ENCODE measurements at regions not wholly inside any gene's neighbourhood (a gene's known extent, or its start where the extent isn't known, plus 50 kb on each side); places are given as distances from the start of the nearest gene placed in this dataset.

DNA sequence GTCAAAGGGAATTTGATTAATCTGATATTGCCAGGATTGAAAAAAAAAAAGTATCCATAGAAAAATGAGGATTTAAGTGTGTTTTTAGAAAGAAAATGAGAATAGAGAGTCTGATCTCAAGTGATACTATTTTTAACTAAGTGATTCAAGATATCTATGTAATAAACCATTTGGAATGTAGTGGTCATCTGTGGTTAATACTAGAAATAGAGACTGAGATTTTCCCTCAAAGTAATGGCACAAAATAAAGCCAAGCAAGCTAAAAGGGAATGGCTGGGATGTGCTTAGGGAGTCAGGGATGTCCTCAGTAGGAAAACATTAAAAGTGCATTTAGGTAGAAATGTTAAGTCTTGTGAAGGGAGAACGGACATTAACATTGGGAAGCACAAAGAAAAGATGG is 90.6 kb downstream of the FBXO4 start:
- no CpG with 5 or more reads among the region's 1 CpG for WGBS (ENCODE audit: extremely low coverage, insufficient coverage, low lambda C conversion rate)
- no peak overlapping the region for H3K4ac ChIP-seq (ENCODE audit: low read depth, low read length)

DNA sequence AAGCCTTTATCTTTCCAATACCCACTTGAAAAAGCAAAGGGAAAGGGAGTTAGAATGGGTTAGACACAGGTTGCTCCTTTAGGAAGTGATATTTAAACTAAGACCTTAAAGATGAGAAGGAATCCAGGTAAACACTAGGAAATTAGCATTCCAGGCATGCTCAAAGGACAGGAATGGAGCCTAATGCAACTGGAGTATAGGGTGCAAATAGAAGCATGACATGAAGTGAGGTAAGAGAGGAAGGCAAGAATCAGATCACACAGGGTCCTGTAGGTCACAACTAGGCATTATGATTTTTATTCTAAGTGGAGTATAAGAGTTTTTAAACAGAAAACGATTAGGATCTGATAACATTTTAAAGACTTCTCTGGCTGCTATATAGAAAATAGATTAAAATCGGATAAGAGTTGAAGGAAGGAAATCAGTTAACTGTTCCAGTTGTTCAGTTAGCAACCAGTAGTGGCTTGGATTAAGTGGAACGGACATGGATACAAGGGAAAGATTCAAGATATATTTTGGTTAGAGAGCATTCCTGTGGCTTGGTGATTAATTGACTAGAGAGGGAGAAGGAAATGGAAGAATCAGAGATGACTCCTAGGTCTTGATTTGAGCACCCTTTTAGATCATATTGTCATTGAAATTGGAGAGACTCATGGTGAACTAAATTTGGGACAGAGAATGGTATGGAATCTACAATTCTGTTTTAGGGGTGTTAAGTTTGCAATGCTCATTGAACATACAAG is 95.9 kb downstream of the FBXO4 start:
- Histone ChIP-seq H3K4me3 (ENCODE audit: low read length) (no peak overlapping the region), H3K79me1 (ENCODE audit: low read length) (no peaks in the 10 kb centered on the region), H3K79me2 (ENCODE audit: control insufficient read depth, insufficient read depth, low read length) (no peaks in the 10 kb centered on the region), H3K4me1 (ENCODE audit: control insufficient read depth, low read depth, low read length) (no peaks in the 10 kb centered on the region), H3K27me3 (ENCODE audit: insufficient read depth, low read length, poor library complexity) (no peaks in the 10 kb centered on the region), H3K36me3 (ENCODE audit: control insufficient read depth, insufficient read depth, low read length) (no peaks in the 10 kb centered on the region), H3K56ac (ENCODE audit: low read length) (no peak overlapping the region), H4K5ac (ENCODE audit: low read length) (no peak overlapping the region), H3K27ac (ENCODE audit: low read depth, low read length) (no peak overlapping the region), H3K9ac (ENCODE audit: low read length) (no peak overlapping the region), H3K23ac (ENCODE audit: low read length) (no peak overlapping the region), H2AK5ac (ENCODE audit: low read length) (no peak overlapping the region), H2BK120ac (ENCODE audit: low read depth, low read length) (no peak overlapping the region), H3K4ac (ENCODE audit: low read depth, low read length) (no peak overlapping the region), H2BK15ac (replicated peaks; ENCODE audit: low read depth) (no peak overlapping the region), H3K18ac (ENCODE audit: low read length) (no peak overlapping the region), H3K4me2 (ENCODE audit: low read length) (no peak overlapping the region), H4K8ac (ENCODE audit: low read depth, low read length) (no peak overlapping the region), H2BK5ac (ENCODE audit: low read length) (no peak overlapping the region)
- WGBS (ENCODE audit: extremely low coverage, insufficient coverage, low lambda C conversion rate) = no CpG with 5 or more reads among the region's 3 CpGs
- no peak for DNase-seq

More for the DNA sequence above, 90.6 kb downstream of the FBXO4 start:
- Histone ChIP-seq H3K27ac (ENCODE audit: low read depth, low read length) (no peak overlapping the region), H3K56ac (ENCODE audit: low read length) (no peak overlapping the region), H3K9ac (ENCODE audit: low read length) (no peak overlapping the region), H2BK15ac (replicated peaks; ENCODE audit: low read depth) (no peak overlapping the region), H3K79me1 (ENCODE audit: low read length) (no peaks in the 10 kb centered on the region), H3K23ac (ENCODE audit: low read length) (no peak overlapping the region), H3K4me2 (ENCODE audit: low read length) (no peak overlapping the region), H3K27me3 (ENCODE audit: insufficient read depth, low read length, poor library complexity) (no peaks in the 10 kb centered on the region), H2AK5ac (ENCODE audit: low read length) (no peak overlapping the region), H3K18ac (ENCODE audit: low read length) (no peak overlapping the region), H3K36me3 (ENCODE audit: control insufficient read depth, insufficient read depth, low read length) (no peaks in the 10 kb centered on the region), H3K4me3 (ENCODE audit: low read length) (no peak overlapping the region), H3K4me1 (ENCODE audit: control insufficient read depth, low read depth, low read length) (no peaks in the 10 kb centered on the region), H2BK5ac (ENCODE audit: low read length) (no peak overlapping the region), H4K8ac (ENCODE audit: low read depth, low read length) (no peak overlapping the region), H4K5ac (ENCODE audit: low read length) (no peak overlapping the region), H2BK120ac (ENCODE audit: low read depth, low read length) (no peak overlapping the region), H3K79me2 (ENCODE audit: control insufficient read depth, insufficient read depth, low read length) (no peaks in the 10 kb centered on the region)
- no peak for DNase-seq

DNA sequence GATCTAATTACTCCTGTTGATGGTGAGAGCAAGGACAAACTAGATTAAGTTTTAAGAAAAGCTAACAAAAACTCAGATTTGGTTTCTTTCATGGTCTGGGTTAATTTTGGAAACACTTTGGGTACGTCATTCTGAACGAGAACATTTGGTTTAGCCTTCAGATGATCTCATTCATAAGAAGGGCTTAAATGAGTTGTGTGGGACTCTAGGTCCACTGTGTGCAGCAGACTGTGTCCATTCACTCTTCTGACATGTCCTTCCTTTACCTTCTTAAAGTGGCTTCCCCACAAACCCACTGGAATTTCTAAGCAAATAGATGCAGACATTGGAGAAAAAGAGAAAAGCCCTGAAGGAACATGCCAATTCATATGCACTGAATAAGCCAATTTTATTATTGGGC is 96.8 kb downstream of the FBXO4 start:
- Histone ChIP-seq H3K9ac (ENCODE audit: low read length) (no peak overlapping the region), H2BK5ac (ENCODE audit: low read length) (no peak overlapping the region), H3K4me3 (ENCODE audit: low read length) (no peak overlapping the region), H3K79me1 (ENCODE audit: low read length) (no peaks in the 10 kb centered on the region), H3K79me2 (ENCODE audit: control insufficient read depth, insufficient read depth, low read length) (no peaks in the 10 kb centered on the region), H3K4me2 (ENCODE audit: low read length) (no peak overlapping the region), H2BK15ac (replicated peaks; ENCODE audit: low read depth) (no peak overlapping the region), H3K4ac (ENCODE audit: low read depth, low read length) (no peak overlapping the region), H3K23ac (ENCODE audit: low read length) (no peak overlapping the region), H4K5ac (ENCODE audit: low read length) (no peak overlapping the region), H3K27ac (ENCODE audit: low read depth, low read length) (no peak overlapping the region), H4K8ac (ENCODE audit: low read depth, low read length) (no peak overlapping the region), H2AK5ac (ENCODE audit: low read length) (no peak overlapping the region), H3K27me3 (ENCODE audit: insufficient read depth, low read length, poor library complexity) (no peaks in the 10 kb centered on the region), H3K56ac (ENCODE audit: low read length) (no peak overlapping the region), H3K36me3 (ENCODE audit: control insufficient read depth, insufficient read depth, low read length) (no peaks in the 10 kb centered on the region), H3K4me1 (ENCODE audit: control insufficient read depth, low read depth, low read length) (no peaks in the 10 kb centered on the region), H2BK120ac (ENCODE audit: low read depth, low read length) (no peak overlapping the region), H3K18ac (ENCODE audit: low read length) (no peak overlapping the region)
- no peak for DNase-seq
- WGBS (ENCODE audit: extremely low coverage, insufficient coverage, low lambda C conversion rate) = no CpG with 5 or more reads among the region's 2 CpGs

- Histone ChIP-seq H2BK5ac (ENCODE audit: low read length) (no peak overlapping the region), H3K56ac (ENCODE audit: low read length) (no peak overlapping the region), H3K4ac (ENCODE audit: low read depth, low read length) (no peak overlapping the region), H3K4me3 (ENCODE audit: low read length) (no peak overlapping the region), H3K79me1 (ENCODE audit: low read length) (no peaks in the 10 kb centered on the region), H3K36me3 (ENCODE audit: control insufficient read depth, insufficient read depth, low read length) (no peaks in the 10 kb centered on the region), H3K4me1 (ENCODE audit: control insufficient read depth, low read depth, low read length) (no peaks in the 10 kb centered on the region), H3K27me3 (ENCODE audit: insufficient read depth, low read length, poor library complexity) (no peaks in the 10 kb centered on the region), H4K5ac (ENCODE audit: low read length) (no peak overlapping the region), H3K4me2 (ENCODE audit: low read length) (no peak overlapping the region), H2AK5ac (ENCODE audit: low read length) (no peak overlapping the region), H3K23ac (ENCODE audit: low read length) (no peak overlapping the region), H3K27ac (ENCODE audit: low read depth, low read length) (no peak overlapping the region), H3K18ac (ENCODE audit: low read length) (no peak overlapping the region), H2BK15ac (replicated peaks; ENCODE audit: low read depth) (no peak overlapping the region), H2BK120ac (ENCODE audit: low read depth, low read length) (no peak overlapping the region), H3K9ac (ENCODE audit: low read length) (no peak overlapping the region), H3K79me2 (ENCODE audit: control insufficient read depth, insufficient read depth, low read length) (no peaks in the 10 kb centered on the region), H4K8ac (ENCODE audit: low read depth, low read length) (no peak overlapping the region)
- DNase-seq = no peak
- no CpG with 5 or more reads among the region's 2 CpGs for WGBS (ENCODE audit: extremely low coverage, insufficient coverage, low lambda C conversion rate)
These were observed 97.4 kb downstream of the FBXO4 start for GRCh38 chr5:42022383-42022972.

GRCh38 chr5:42026446-42026845 is 101.4 kb downstream of the FBXO4 start:
- Histone ChIP-seq H3K56ac (ENCODE audit: low read length) (no peak overlapping the region), H3K4ac (ENCODE audit: low read depth, low read length) (no peak overlapping the region), H3K79me2 (ENCODE audit: control insufficient read depth, insufficient read depth, low read length) (no peaks in the 10 kb centered on the region), H4K5ac (ENCODE audit: low read length) (no peak overlapping the region), H2BK120ac (ENCODE audit: low read depth, low read length) (no peak overlapping the region), H3K23ac (ENCODE audit: low read length) (no peak overlapping the region), H3K9ac (ENCODE audit: low read length) (no peak overlapping the region), H2BK5ac (ENCODE audit: low read length) (no peak overlapping the region), H3K4me1 (ENCODE audit: control insufficient read depth, low read depth, low read length) (no peaks in the 10 kb centered on the region), H3K27ac (ENCODE audit: low read depth, low read length) (no peak overlapping the region), H2AK5ac (ENCODE audit: low read length) (no peak overlapping the region), H3K27me3 (ENCODE audit: insufficient read depth, low read length, poor library complexity) (no peaks in the 10 kb centered on the region), H3K18ac (ENCODE audit: low read length) (no peak overlapping the region), H3K36me3 (ENCODE audit: control insufficient read depth, insufficient read depth, low read length) (no peaks in the 10 kb centered on the region), H3K4me2 (ENCODE audit: low read length) (no peak overlapping the region), H4K8ac (ENCODE audit: low read depth, low read length) (no peak overlapping the region), H3K79me1 (ENCODE audit: low read length) (no peaks in the 10 kb centered on the region), H3K4me3 (ENCODE audit: low read length) (no peak overlapping the region), H2BK15ac (replicated peaks; ENCODE audit: low read depth) (no peak overlapping the region)
- DNase-seq = no peak
- WGBS (ENCODE audit: extremely low coverage, insufficient coverage, low lambda C conversion rate) = no CpG with 5 or more reads among the region's 2 CpGs

GRCh38 chr5:42032137-42032536 is 107.1 kb downstream of the FBXO4 start:
- no peak overlapping the region for H3K23ac ChIP-seq (ENCODE audit: low read length)
- H2BK5ac ChIP-seq (ENCODE audit: low read length) = no peak overlapping the region
- H2AK5ac ChIP-seq (ENCODE audit: low read length) = no peak overlapping the region
- H3K4me2 ChIP-seq (ENCODE audit: low read length) = no peak overlapping the region
- H3K4me3 ChIP-seq (ENCODE audit: low read length) = no peak overlapping the region
- H3K4ac ChIP-seq (ENCODE audit: low read depth, low read length) = no peak overlapping the region
- H3K18ac ChIP-seq (ENCODE audit: low read length) = no peak overlapping the region
- H3K4me1 ChIP-seq (ENCODE audit: control insufficient read depth, low read depth, low read length) = no peaks in the 10 kb centered on the region
- H3K27ac ChIP-seq (ENCODE audit: low read depth, low read length) = no peak overlapping the region
- H3K36me3 ChIP-seq (ENCODE audit: control insufficient read depth, insufficient read depth, low read length) = no peaks in the 10 kb centered on the region
- H3K79me2 ChIP-seq (ENCODE audit: control insufficient read depth, insufficient read depth, low read length) = no peaks in the 10 kb centered on the region
- H2BK15ac ChIP-seq (replicated peaks; ENCODE audit: low read depth) = no peak overlapping the region
- no peak overlapping the region for H4K8ac ChIP-seq (ENCODE audit: low read depth, low read length)
- no peak overlapping the region for H2BK120ac ChIP-seq (ENCODE audit: low read depth, low read length)
- H3K56ac ChIP-seq (ENCODE audit: low read length) = no peak overlapping the region
- H4K5ac ChIP-seq (ENCODE audit: low read length) = no peak overlapping the region
- no peak overlapping the region for H3K9ac ChIP-seq (ENCODE audit: low read length)
- H3K27me3 ChIP-seq (ENCODE audit: insufficient read depth, low read length, poor library complexity) = no peaks in the 10 kb centered on the region
- no peaks in the 10 kb centered on the region for H3K79me1 ChIP-seq (ENCODE audit: low read length)
- no CpG with 5 or more reads among the region's 1 CpG for whole genome bisulfite sequencing (ENCODE audit: extremely low coverage, insufficient coverage, low lambda C conversion rate)
- no peak for DNase-seq
